ENCODE measurements at regions not wholly inside any gene's neighbourhood (a gene's known extent, or its start where the extent isn't known, plus 50 kb on each side); places are given as distances from the start of the nearest gene placed in this dataset.

DNA sequence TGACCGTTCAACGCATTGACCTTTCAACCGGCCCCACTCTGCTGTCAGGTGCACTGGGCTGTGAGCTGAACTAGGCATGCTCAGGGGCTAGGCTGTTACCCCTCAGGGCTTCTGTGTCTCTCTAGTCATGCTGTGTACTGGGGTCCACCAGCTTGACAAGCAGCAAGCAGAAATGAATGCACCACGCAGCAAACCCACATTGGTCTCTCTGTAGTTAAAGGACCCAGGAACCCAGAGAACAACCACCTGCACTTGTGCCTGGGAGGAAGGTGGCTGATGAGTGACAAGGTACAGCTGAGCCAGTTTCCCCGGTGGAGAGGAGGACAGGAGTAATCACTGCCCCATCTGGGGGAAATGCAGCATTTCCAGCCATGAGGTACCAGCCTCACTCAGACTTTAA lies 159.9 kb downstream of the USP12 start:
- no peak overlapping the region for H2BK15ac ChIP-seq (ENCODE audit: low read length)
- H4K8ac ChIP-seq (ENCODE audit: extremely low read depth, insufficient read depth, low read length) = no peak overlapping the region; the same call in 1 of the 2 replicates
- CTCF ChIA-PET (ENCODE audit: partially characterized antibody) = interaction anchor here (1.1 kb wide), 1 partner anchor 27 kb away, joined by 3 read pairs; no protein-coding TSS in a partner anchor
- no peak overlapping the region; the same call in 1 of the 2 replicates for H2AFZ ChIP-seq (ENCODE audit: low read length)
- H3K23me2 ChIP-seq (ENCODE audit: low read depth, low read length) = peaks cover 2% of the 10 kb centered on the region; the same call in 1 of the 2 replicates
- no peak overlapping the region for H3K4me3 ChIP-seq (ENCODE audit: extremely low read depth in 1 of 4, insufficient read depth in 2 of 4, low read depth in 3 of 4, low read length in 4 of 4)
- peaks cover 0 to 5% (median 3%) of the 10 kb centered on the region in 4 experiments; a peak in 2 of 7 replicates for H3K27me3 ChIP-seq (replicated peaks in 1 of 4; ENCODE audit: control insufficient read depth in 3 of 4, extremely low read depth in 1 of 4, insufficient read depth in 3 of 4, low read length in 3 of 4)
- no peak for FAIRE-seq
- DNase-seq (ENCODE audit: low read depth in 1 of 2, low spot score in 2 of 2) = peak in 1 of 2 experiments; percentile 19
- no peak overlapping the region for H4K91ac ChIP-seq (replicated peaks; ENCODE audit: insufficient read length, low read length)
- H2BK5ac ChIP-seq (ENCODE audit: low read depth, low read length) = no peak overlapping the region
- WGBS, 2 experiments (ENCODE audit: extremely low coverage in 1 of 2, insufficient coverage in 1 of 2, insufficient read length in 1 of 2, insufficient replicate concordance in 2 of 2, low coverage in 1 of 2, low lambda C conversion rate in 2 of 2, missing lambda C conversion rate in 1 of 2) = 92% methylated on average over 5 of the region's 5 CpGs; no CpG with 5 or more reads in 1 of the 2 experiments
- H2AK5ac ChIP-seq (ENCODE audit: low read depth, low read length) = no peak overlapping the region
- no peak overlapping the region for H3K9ac ChIP-seq (replicated peaks in 1 of 4; ENCODE audit: extremely low read depth in 1 of 4, low read depth in 3 of 4, low read length in 3 of 4)
- no peaks in the 10 kb centered on the region for H4K20me1 ChIP-seq (replicated peaks in 1 of 2; ENCODE audit: control insufficient read depth in 1 of 2, insufficient read depth in 2 of 2, low read length in 2 of 2)
- H3K9me3 ChIP-seq (ENCODE audit: insufficient read depth in 2 of 2, low read depth in 1 of 2, low read length in 1 of 2) = no peaks in the 10 kb centered on the region
- H3K4ac ChIP-seq (replicated peaks; ENCODE audit: insufficient read length, low read depth, low read length) = no peak overlapping the region
- no peak overlapping the region for H3K4me2 ChIP-seq (ENCODE audit: insufficient read depth in 1 of 2, low read depth in 2 of 2, low read length in 2 of 2)
- H3K27ac ChIP-seq (ENCODE audit: low read depth, low read length) = no peak overlapping the region
- no peak overlapping the region for H3K14ac ChIP-seq (ENCODE audit: insufficient read length)
- H3K79me1 ChIP-seq (ENCODE audit: low read depth, low read length) = no peaks in the 10 kb centered on the region
- POLR2A ChIA-PET (ENCODE audit: partially characterized antibody) = no interaction called here
- H3K79me2 ChIP-seq (ENCODE audit: control insufficient read depth in 1 of 2, insufficient read depth in 2 of 2, low read length in 2 of 2) = no peaks in the 10 kb centered on the region
- peaks cover 0 to 8% (median 0%) of the 10 kb centered on the region in 4 experiments; a peak in 2 of 7 replicates for H3K4me1 ChIP-seq (replicated peaks in 1 of 4; ENCODE audit: control insufficient read depth in 3 of 4, insufficient read depth in 4 of 4, low read length in 3 of 4)
- H3K56ac ChIP-seq (replicated peaks; ENCODE audit: insufficient read length, low read depth, low read length) = no peak overlapping the region
- H3K36me3 ChIP-seq (ENCODE audit: control insufficient read depth in 2 of 4, insufficient read depth in 4 of 4, low read length in 3 of 4) = no peaks in the 10 kb centered on the region
- no peak overlapping the region for H2BK20ac ChIP-seq (ENCODE audit: low read length)
- H2BK120ac ChIP-seq (replicated peaks; ENCODE audit: low read depth, low read length) = no peak overlapping the region
- no peak overlapping the region for H3K18ac ChIP-seq (ENCODE audit: extremely low read depth, low read length)
- H3K23ac ChIP-seq (ENCODE audit: insufficient read length) = no peak overlapping the region
- no peak overlapping the region for H2BK12ac ChIP-seq (ENCODE audit: low read depth, low read length)
- H4K5ac ChIP-seq (ENCODE audit: insufficient read length, low read depth, low read length) = no peak overlapping the region
- no peak for TF ChIP-seq NANOG (IDR thresholded peaks at IDR 0.05; ENCODE audit: insufficient read depth, low read depth, low read length, poor library complexity, severe bottlenecking)
- TF ChIP-seq RBBP5 (IDR thresholded peaks at IDR 0.05; ENCODE audit: borderline replicate concordance, low read depth, low read length) = no peak
- TF ChIP-seq, protein P1, sequence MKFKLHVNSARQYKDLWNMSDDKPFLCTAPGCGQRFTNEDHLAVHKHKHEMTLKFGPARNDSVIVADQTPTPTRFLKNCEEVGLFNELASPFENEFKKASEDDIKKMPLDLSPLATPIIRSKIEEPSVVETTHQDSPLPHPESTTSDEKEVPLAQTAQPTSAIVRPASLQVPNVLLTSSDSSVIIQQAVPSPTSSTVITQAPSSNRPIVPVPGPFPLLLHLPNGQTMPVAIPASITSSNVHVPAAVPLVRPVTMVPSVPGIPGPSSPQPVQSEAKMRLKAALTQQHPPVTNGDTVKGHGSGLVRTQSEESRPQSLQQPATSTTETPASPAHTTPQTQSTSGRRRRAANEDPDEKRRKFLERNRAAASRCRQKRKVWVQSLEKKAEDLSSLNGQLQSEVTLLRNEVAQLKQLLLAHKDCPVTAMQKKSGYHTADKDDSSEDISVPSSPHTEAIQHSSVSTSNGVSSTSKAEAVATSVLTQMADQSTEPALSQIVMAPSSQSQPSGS (IDR thresholded peaks at IDR 0.05; ENCODE audit: low read length) = no peak
- TF ChIP-seq TAF7 (optimal IDR thresholded peaks at IDR 0.05; ENCODE audit: borderline replicate concordance, low read depth, low read length) = no peak
- no peak for TF ChIP-seq POU5F1 (IDR thresholded peaks at IDR 0.05; ENCODE audit: low read depth, low read length)
- TF ChIP-seq POLR2AphosphoS5 (IDR thresholded peaks at IDR 0.05; ENCODE audit: low read depth, low read length) = no peak
- no peak for TF ChIP-seq CTBP2 (IDR thresholded peaks at IDR 0.05; ENCODE audit: borderline replicate concordance, insufficient read depth, insufficient read length, low read length)
- no peak for TF ChIP-seq POLR2A (IDR thresholded peaks at IDR 0.05; ENCODE audit: control extremely low read depth in 1 of 2, low read depth in 2 of 2, low read length in 2 of 2)
- no peak for TF ChIP-seq HDAC6 (IDR thresholded peaks at IDR 0.05; ENCODE audit: low read depth, low read length)
- no peak for TF ChIP-seq HDAC2 (IDR thresholded peaks at IDR 0.05; ENCODE audit: borderline replicate concordance in 1 of 2, low read depth in 2 of 2, low read length in 2 of 2)
- TF ChIP-seq SIX5 (IDR thresholded peaks at IDR 0.05; ENCODE audit: low read depth, low read length) = no peak

Measured in H1 (cell line).